Fibroblast of the aortic adventitia (primary cell): ENCODE measurements at regions not wholly inside any gene's neighbourhood (a gene's known extent, or its start where the extent isn't known, plus 50 kb on each side); places are given as distances from the start of the nearest gene placed in this dataset.
"Not testable (repeated sequence)": the region's sequence is repeated elsewhere in the genome, so short reads cannot be mapped to it uniquely, and the experiment has no call there.

ENCODE experiments used
- DNase-seq: peaks from one replicate; pipeline ENCODE4 v3.0.0-alpha.2; 2010; ENCODE audit warnings: low read depth
- H3K4me3 ChIP-seq: 2 replicates; pipeline ENCODE4 v1.5.1; 2011; ENCODE audit warnings: low read depth, mild to moderate bottlenecking, control low read depth, low read length, moderate library complexity
- CTCF ChIP-seq: IDR thresholded peaks from 2 replicates; pipeline ENCODE4 v1.5.1; 2011; ENCODE audit warnings: mild to moderate bottlenecking, low read length, control low read depth, inconsistent platforms; ENCODE audit not compliant: insufficient read depth

DNA sequence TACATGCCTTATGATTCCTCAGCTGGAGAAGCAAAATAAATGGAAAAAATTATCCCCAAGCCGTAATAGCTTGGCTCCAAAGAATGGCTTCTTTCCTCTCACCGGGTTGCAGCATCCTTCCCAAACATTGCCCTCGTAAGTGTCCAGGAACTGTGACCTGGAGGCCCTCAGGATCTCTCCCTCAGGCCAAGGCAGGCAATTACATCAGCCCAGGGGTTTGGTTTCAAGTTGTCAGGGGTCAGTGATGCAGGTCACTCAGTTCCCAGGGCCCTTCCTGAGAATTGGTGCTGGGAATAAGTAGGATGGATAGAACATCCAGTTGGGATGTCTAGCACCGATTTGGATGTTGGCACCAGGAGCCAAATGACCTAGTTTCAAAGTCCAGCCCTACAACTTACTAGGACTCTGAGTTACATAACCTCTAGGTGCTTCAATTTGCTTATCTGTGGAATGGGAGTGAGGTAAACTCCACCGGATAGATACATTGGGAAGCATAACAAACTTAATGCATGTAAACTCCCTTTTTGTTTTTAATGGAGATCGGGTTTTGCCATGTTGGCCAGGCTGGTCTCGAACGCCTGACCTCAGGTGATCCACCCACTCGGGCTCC, 133.5 kb upstream of the DAP start:
- no peak for DNase-seq
- no peak for TF ChIP-seq CTCF
- H3K4me3 ChIP-seq, result no peak overlapping the region

- TF ChIP-seq CTCF, result no peak
- no peak for DNase-seq
- H3K4me3 ChIP-seq, result no peak overlapping the region
Observed at GRCh38 chr5:10892911-10893215, 131.8 kb upstream of the DAP start.

GRCh38 chr5:10892147-10892910, 131.3 kb upstream of the DAP start:
- DNase-seq, result no peak
- no peak overlapping the region for H3K4me3 ChIP-seq
- TF ChIP-seq CTCF, result no peak

DNA sequence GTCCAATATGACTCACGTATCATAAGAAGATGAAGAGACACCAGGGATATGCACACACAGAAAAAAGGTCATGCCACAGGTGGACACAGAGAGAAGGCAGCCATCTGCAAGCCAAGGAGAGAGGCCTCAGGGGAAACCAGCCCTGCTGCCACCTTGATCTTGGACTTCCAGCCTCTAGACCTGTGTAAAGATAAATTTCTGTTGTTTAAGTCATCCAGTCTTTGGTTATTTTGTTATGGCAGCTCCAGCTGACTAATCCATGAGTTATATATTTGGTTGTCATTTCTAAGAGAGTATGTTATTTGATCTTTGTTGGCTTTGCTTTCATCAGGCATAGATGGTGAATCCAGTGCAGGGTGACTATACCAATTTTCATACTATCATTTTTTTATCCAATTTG, 130.2 kb upstream of the DAP start:
- no peak for DNase-seq
- no peak for TF ChIP-seq CTCF
- no peak overlapping the region for H3K4me3 ChIP-seq

- TF ChIP-seq CTCF, result no peak
- H3K4me3 ChIP-seq, result no peak overlapping the region
- no peak for DNase-seq
Observed at GRCh38 chr5:10886497-10886896, 125.5 kb upstream of the DAP start.

DNA sequence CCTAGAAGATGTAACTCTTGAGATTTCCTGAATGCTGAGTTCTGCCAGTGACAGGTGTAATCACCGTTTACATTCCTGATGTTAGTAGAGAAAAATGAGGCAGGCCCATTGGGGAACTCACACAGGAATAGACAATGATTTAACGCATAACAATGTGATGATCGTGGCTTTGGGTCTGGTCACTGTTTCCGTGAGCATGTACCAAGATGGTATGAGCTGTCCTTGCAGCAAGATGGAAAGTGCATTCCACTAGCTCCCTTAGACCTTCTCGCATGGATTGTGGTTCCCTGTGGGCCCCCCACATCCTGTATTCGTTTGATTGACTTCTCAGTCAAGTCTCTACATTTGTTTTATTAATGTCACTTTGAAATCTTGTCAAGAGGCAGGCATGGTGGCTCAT, 124.0 kb upstream of the DAP start:
- no peak for DNase-seq
- no peak overlapping the region for H3K4me3 ChIP-seq
- TF ChIP-seq CTCF, result no peak

GRCh38 chr5:10883945-10884344, 122.9 kb upstream of the DAP start:
- H3K4me3 ChIP-seq, DNase-seq: not testable (repeated sequence)
